ENCODE measurements at regions not wholly inside any gene's neighbourhood (a gene's known extent, or its start where the extent isn't known, plus 50 kb on each side); places are given as distances from the start of the nearest gene placed in this dataset.
"Not testable (repeated sequence)": the region's sequence is repeated elsewhere in the genome, so short reads cannot be mapped to it uniquely, and the experiment has no call there.

DNA sequence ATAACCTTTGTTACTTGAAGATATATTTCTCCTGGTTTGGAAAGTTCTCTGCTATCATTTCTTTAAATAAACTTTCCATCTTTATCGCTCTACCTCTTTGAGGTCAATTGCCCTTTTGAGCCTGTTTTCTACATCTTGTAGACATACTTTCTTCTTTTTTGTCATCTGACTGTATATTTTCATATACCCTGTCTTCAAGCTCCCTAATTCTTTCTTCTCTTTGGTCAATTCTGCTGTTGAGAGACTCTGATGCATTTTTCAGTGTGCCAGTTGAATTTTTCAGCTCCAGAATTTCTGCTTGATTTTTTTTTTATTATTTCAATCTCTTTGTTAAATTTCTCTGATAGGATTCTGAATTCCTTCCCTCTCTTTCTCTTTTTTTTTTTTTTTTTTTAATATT, 511.2 kb upstream of the GRAMD2B start:
- in situ Hi-C loops (cut with HindIII; ENCODE audit: low sequenced_read_pairs), result no loop called here
- no peak overlapping the region for H3K4me3 ChIP-seq (ENCODE audit: low read depth, low read length)
- DNase-seq (ENCODE audit: low read depth), result no peak
- TF ChIP-seq, protein P1, sequence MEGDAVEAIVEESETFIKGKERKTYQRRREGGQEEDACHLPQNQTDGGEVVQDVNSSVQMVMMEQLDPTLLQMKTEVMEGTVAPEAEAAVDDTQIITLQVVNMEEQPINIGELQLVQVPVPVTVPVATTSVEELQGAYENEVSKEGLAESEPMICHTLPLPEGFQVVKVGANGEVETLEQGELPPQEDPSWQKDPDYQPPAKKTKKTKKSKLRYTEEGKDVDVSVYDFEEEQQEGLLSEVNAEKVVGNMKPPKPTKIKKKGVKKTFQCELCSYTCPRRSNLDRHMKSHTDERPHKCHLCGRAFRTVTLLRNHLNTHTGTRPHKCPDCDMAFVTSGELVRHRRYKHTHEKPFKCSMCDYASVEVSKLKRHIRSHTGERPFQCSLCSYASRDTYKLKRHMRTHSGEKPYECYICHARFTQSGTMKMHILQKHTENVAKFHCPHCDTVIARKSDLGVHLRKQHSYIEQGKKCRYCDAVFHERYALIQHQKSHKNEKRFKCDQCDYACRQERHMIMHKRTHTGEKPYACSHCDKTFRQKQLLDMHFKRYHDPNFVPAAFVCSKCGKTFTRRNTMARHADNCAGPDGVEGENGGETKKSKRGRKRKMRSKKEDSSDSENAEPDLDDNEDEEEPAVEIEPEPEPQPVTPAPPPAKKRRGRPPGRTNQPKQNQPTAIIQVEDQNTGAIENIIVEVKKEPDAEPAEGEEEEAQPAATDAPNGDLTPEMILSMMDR (IDR thresholded peaks at IDR 0.05; ENCODE audit: low read depth, low read length, missing control alignments), result no peak

DNA sequence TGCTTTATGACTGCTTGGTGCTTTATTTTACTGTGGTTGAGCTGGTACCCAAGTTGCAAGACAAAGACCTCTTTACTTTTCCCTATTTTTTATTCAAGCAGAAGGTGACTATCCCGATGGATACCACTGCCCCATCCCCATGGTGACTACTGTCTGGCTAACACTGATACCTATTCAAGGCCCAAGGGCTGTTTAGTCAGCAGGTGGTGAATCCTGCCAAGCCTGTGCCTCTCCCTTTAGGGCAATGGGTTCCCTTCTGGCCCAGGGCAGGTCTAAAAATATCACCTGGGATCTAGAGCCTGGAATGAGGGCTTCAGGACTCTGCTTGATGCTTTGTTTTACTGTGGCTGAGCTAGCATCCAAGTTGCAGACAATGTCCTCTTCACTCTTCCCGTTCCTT, 510.0 kb upstream of the GRAMD2B start:
- TF ChIP-seq, protein P1 (IDR thresholded peaks at IDR 0.05; ENCODE audit: low read depth, low read length, missing control alignments), result no peak
- no peak overlapping the region for H3K4me3 ChIP-seq (ENCODE audit: low read depth, low read length)
- in situ Hi-C loops (cut with HindIII; ENCODE audit: low sequenced_read_pairs), result no loop called here
- no peak for DNase-seq (ENCODE audit: low read depth)

DNA sequence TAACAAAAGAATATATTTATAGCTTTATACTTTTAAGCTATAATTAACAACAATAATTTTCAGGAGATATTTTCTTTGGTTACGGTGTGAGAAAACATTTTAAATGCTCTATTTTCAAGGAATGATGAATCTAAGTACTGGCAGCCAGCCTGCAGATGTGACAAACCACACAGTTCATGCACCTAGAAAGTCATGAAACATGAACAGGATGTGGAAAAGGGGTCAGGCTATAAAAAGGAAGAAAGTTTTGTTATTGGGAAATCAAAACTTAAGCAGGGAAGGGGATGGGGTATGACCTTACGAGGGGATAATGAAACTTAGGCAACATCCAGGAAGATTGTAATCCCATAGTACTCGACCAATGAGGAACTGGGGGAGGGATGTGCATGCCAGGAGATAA, 508.7 kb upstream of the GRAMD2B start:
- no peak for DNase-seq (ENCODE audit: low read depth)
- H3K4me3 ChIP-seq (ENCODE audit: low read depth, low read length), result no peak overlapping the region
- TF ChIP-seq, protein P1 (IDR thresholded peaks at IDR 0.05; ENCODE audit: low read depth, low read length, missing control alignments), result no peak
- in situ Hi-C loops (cut with HindIII; ENCODE audit: low sequenced_read_pairs), result no loop called here

DNA sequence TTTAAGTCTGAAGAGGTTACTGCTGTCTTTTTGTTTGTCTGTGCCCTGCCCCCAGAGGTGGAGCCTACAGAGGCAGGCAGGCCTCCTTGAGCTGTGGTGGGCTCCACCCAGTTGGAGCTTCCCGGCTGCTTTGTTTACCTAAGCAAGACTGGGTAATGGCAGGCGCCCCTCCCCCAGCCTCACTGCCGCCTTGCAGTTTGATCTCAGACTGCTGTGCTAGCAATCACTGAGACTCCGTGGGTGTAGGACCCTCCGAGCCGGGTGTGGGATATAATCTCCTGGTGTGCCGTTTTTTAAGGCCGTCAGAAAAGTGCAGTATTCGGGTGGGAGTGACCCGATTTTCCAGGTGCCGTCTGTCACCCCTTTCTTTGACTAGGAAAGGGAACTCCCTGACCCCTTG, 499.3 kb upstream of the GRAMD2B start:
- in situ Hi-C loops (cut with HindIII; ENCODE audit: low sequenced_read_pairs), result not testable (repeated sequence)

DNA sequence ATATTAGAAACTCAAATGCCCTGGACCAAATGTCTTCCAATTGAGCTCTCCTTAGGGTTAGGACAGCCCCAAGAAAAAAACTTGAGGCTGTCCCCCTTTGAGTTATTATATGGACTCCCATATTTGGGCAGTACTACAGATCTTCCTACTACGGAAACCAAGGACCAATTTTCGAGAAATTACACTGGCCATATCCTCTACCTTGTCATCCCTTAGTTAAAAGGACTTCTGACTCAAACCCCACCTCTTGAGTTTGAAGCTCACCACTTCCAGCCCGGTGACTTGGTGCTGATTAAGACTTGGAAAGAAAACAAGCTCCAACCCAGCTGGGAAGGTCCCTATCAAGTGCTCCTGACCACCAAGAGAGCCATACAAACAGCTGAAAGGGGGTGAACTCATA, 497.0 kb upstream of the GRAMD2B start:
- in situ Hi-C loops (cut with HindIII; ENCODE audit: low sequenced_read_pairs), result no loop called here
- TF ChIP-seq, protein P1 (IDR thresholded peaks at IDR 0.05; ENCODE audit: low read depth, low read length, missing control alignments), result no peak
- no peak overlapping the region for H3K4me3 ChIP-seq (ENCODE audit: low read depth, low read length)
- DNase-seq (ENCODE audit: low read depth), result no peak

More for the DNA sequence above, 499.3 kb upstream of the GRAMD2B start:
- not testable (repeated sequence) for DNase-seq (ENCODE audit: low read depth); H3K4me3 ChIP-seq (ENCODE audit: low read depth, low read length)

DNA sequence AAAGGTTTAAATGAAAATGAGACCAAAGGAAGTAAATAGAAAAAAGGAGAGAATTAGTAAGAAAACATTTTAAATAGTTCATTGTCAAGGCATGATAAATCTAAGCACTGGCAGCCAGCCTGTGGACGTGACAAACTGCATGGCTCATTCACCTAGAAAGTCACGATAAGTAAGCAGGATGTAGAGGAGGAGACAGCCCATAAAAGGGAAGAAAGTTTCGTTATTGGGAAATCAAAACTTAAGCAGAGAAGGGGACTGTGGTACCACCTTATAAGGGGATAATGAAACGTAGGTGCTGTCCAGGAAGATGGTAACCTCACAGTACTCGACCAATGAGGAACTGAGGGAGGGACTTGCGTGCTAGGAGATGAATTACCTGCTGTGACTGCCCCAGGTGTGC, 494.5 kb upstream of the GRAMD2B start:
- no peak overlapping the region for H3K4me3 ChIP-seq (ENCODE audit: low read depth, low read length)
- no peak for DNase-seq (ENCODE audit: low read depth)
- TF ChIP-seq, protein P1 (IDR thresholded peaks at IDR 0.05; ENCODE audit: low read depth, low read length, missing control alignments), result no peak
- in situ Hi-C loops (cut with HindIII; ENCODE audit: low sequenced_read_pairs), result no loop called here

DNA sequence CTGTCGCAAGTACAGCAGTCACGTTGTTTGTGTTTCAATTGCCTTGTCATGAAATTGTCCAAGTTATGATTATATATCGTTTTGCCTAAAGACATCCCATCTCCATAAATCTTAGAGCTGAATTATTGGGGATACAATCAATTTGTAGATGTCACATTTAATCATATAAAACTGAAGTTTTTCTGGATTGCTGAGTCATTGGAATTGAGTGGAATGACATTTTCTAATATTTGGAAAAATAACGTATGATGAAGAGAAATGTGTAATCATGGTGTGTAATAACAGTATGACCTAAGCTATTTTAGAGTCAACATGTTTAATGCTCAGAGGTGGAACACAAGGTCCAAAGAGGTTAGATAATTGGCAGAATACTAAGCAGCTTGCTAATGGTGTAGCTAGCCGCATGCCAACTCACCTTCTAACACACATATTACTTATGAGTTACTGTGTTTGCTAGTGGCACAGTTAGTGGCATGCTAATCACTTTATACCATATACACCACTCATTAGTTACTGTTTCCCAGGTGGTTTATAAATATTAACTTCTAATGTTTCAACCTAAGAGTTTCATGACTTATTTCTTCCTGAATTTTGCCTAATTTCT, 473.1 kb upstream of the GRAMD2B start:
- no peak for DNase-seq (ENCODE audit: low read depth)
- H3K4me3 ChIP-seq (ENCODE audit: low read depth, low read length), result no peak overlapping the region
- in situ Hi-C loops (cut with HindIII; ENCODE audit: low sequenced_read_pairs), result no loop called here
- TF ChIP-seq, protein P1 (IDR thresholded peaks at IDR 0.05; ENCODE audit: low read depth, low read length, missing control alignments), result no peak
